NT2/D1 (cell line): ENCODE measurements at regions not wholly inside any gene's neighbourhood (a gene's known extent, or its start where the extent isn't known, plus 50 kb on each side); places are given as distances from the start of the nearest gene placed in this dataset.
A peak's percentile ranks its signal among the peaks of the same experiment; 100 is the strongest.
"Not testable (repeated sequence)": the region's sequence is repeated elsewhere in the genome, so short reads cannot be mapped to it uniquely, and the experiment has no call there.

Source experiments
- DNase-seq: peaks from one replicate; pipeline ENCODE4 v3.0.0-alpha.2; 2011; ENCODE audit warnings: low read depth, low spot score
- H3K27me3 ChIP-seq: 2 replicates; pipeline ENCODE4 v1.6.0; 2011; ENCODE audit warnings: mild to moderate bottlenecking; ENCODE audit not compliant: insufficient read length, insufficient read depth
- H3K36me3 ChIP-seq: 2 replicates; pipeline ENCODE4 v1.6.1; 2011; ENCODE audit warnings: mild to moderate bottlenecking, low read length, mixed read lengths; ENCODE audit not compliant: insufficient read depth, insufficient read length
- H3K4me1 ChIP-seq: 2 replicates; pipeline ENCODE4 v1.5.1; 2011; ENCODE audit not compliant: insufficient read depth, insufficient read length
- H3K4me3 ChIP-seq: 2 replicates; pipeline ENCODE4 v1.5.1; 2011; ENCODE audit warnings: low read depth; ENCODE audit not compliant: insufficient read length
- H3K9ac ChIP-seq: 2 replicates; pipeline ENCODE4 v1.6.0; 2011; ENCODE audit warnings: low read depth; ENCODE audit not compliant: insufficient read length
- H3K9me3 ChIP-seq: 2 replicates; pipeline ENCODE4 v1.5.1; 2011; ENCODE audit warnings: mild to moderate bottlenecking, low read length; ENCODE audit not compliant: insufficient read depth
- SUZ12 ChIP-seq: IDR thresholded peaks from 2 replicates; pipeline ENCODE4 v1.6.1; 2011; ENCODE audit not compliant: insufficient read length, insufficient read depth; ENCODE audit errors: extremely low read depth
- YY1 ChIP-seq: IDR thresholded peaks from 2 replicates; pipeline ENCODE4 v1.6.1; 2011; ENCODE audit not compliant: insufficient read length, insufficient read depth
- ZNF274 ChIP-seq: IDR thresholded peaks from 2 replicates; pipeline ENCODE4 v1.6.1; 2011; ENCODE audit warnings: mild to moderate bottlenecking, low read depth, low read length

DNA sequence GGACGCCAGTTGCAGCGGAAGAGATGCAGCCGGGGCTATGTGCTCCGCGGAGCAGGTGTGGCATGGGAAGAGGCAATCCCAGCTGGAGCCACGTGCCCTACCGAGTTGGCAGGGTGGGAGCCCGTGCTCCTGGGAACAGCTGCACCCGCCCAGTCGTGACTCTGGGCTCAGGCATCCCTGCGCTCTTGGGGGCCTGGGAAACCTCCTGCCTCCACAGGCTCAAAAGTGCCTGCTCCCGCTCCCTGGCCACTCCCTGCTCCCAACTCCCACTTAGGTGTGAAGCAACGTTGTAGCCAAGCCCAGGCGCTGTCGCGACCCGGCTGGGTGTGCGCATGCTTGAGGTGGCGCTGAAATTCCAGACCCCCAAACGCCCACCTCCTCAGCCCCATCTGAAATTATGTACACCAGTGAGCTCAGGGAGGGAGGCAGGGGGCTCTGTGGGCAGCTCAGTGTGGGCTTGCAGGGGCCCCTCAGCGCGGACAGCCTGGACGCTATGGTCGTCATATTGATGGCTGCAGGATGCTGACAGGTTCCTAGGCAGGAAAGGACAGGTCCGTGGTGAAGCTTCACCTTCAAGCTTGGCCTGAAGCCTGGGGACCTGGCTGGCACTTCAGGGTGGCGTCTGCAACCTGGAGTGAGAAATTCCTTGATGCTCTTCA lies 429.9 kb downstream of the SLITRK1 start:
- no peak overlapping the region for H3K9ac ChIP-seq
- no peaks in the 10 kb centered on the region for H3K4me1 ChIP-seq
- H3K4me3 ChIP-seq = no peak overlapping the region
- H3K27me3 ChIP-seq = no peaks in the 10 kb centered on the region
- H3K9me3 ChIP-seq = no peaks in the 10 kb centered on the region
- TF ChIP-seq SUZ12 (no peak), ZNF274 (no peak), YY1 (no peak)
- H3K36me3 ChIP-seq = no peaks in the 10 kb centered on the region
- no peak for DNase-seq

DNA sequence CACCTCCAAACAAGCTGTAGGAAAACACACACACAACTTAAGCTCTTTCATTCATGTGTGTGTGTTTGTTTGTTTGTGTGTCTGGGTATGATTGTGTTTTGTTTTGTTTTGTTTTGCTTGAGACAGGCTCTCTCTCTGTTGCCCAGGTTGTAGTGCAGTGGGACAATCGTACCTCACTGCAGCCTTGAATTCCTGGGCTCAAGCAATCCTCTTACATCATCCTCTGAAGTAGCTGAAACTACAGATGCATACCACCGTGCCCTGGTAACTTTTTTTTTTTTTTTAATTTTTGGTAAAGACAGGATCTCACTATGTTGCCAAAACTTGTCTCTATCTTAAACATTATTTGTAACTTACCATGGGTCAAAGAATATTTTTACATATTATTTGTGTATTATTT lies 431.7 kb downstream of the SLITRK1 start:
- H3K36me3 ChIP-seq = no peaks in the 10 kb centered on the region
- peak; percentile 3 for DNase-seq
- H3K9me3 ChIP-seq = no peaks in the 10 kb centered on the region
- H3K4me1 ChIP-seq = no peaks in the 10 kb centered on the region
- H3K4me3 ChIP-seq = no peak overlapping the region
- H3K27me3 ChIP-seq = no peaks in the 10 kb centered on the region
- no peak for TF ChIP-seq SUZ12
- TF ChIP-seq YY1 = no peak
- no peak for TF ChIP-seq ZNF274
- no peak overlapping the region for H3K9ac ChIP-seq

DNA sequence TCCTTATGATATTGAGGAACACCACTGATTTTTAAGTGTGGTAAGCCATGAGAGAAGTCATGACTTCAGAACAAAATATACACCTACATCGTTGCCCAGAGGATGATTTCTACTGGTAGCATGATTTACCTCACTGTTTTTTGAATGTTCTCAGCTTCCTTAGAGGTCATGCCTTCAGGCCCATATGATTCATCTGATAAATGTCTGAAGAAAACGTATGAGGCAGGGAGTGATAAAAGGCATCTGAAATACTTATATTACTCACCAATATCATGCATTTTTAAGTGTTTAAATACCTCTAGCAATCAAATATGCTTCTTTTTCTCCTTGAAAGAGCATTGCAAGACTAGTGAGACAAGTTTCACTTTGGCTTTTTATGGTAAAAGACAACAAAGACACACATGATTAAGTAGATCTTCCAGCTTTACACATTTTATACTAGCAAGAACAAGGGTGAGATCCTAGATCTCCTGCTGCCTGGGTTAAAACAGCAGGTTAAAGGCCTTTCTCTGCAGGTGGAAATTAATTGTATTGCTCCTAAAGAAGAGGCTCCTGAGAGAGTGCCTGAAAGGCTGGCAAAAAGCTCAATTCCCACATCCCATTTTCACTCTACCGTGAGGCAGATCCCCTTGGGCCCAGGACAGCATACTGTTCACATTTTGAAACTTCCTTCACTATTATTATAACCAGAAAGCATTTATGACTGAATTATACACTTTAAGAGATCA lies 432.4 kb downstream of the SLITRK1 start:
- Histone ChIP-seq H3K36me3 (no peaks in the 10 kb centered on the region), H3K9ac (no peak overlapping the region), H3K9me3 (no peaks in the 10 kb centered on the region), H3K4me3 (no peak overlapping the region), H3K27me3 (no peaks in the 10 kb centered on the region), H3K4me1 (no peaks in the 10 kb centered on the region)
- TF ChIP-seq YY1 (no peak), ZNF274 (no peak), SUZ12 (no peak)
- DNase-seq = no peak

DNA sequence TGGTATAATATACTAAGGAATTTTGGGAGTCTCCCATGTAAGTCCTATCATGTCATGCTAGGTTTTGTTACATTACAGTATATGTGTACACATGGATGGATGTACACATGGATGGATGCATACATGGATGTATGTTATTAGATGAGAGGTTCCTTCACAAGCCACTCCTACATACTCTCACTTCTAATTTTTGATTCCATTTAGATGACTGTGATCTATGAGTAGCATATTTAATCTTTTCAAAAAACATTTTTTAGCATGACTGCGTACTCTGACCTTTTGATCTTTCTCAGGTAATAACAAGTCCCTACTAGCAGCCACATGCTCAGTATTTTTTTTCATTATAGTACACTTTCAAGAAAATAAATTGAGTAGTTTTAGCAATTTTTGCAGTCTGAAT lies 441.8 kb downstream of the SLITRK1 start:
- H3K27me3 ChIP-seq = no peaks in the 10 kb centered on the region
- no peaks in the 10 kb centered on the region for H3K36me3 ChIP-seq
- H3K9ac ChIP-seq = no peak overlapping the region
- H3K4me3 ChIP-seq = no peak overlapping the region
- no peak for DNase-seq
- no peaks in the 10 kb centered on the region for H3K4me1 ChIP-seq
- no peaks in the 10 kb centered on the region for H3K9me3 ChIP-seq
- TF ChIP-seq YY1 = no peak
- no peak for TF ChIP-seq ZNF274
- no peak for TF ChIP-seq SUZ12

DNA sequence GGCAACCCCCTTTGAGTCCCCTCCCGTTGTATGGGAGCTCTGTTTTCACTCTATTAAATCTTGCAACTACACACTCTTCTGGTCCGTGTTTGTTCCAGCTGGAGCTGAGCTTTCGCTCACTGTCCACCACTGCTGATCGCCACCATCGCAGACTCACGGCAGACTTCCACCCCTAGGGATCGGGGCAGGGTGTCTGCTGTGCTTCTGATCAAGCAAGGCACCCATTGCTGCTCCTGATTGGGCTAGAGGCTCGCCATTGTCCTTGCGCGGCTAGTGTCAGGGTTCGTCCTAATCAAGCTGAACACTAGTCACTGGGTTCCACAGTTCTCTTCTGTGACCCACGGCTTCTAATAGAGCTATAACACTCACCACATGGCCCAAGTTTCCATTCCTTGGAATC lies 442.8 kb downstream of the SLITRK1 start:
- not testable (repeated sequence) for H3K36me3 ChIP-seq, DNase-seq, H3K9me3 ChIP-seq, H3K4me3 ChIP-seq, H3K9ac ChIP-seq, H3K4me1 ChIP-seq, H3K27me3 ChIP-seq

DNA sequence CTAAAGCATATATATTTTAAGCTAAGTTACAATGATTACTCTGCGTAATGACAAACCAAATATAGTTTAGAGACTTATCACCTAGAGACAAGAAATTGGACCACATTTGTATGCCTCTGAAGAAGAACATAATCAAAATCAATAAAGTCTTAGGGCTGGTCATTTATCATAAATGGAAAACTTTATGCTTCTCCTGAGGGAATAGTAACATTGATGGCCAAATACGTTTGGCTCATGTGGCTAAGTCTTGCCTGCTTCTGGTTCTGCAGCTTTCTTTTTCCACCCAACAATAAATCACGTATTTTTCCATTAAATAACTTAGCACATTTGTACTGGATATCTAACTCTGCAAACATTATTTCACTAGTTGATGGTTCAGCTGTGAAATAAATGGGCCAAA lies 458.4 kb downstream of the SLITRK1 start:
- no peak for TF ChIP-seq SUZ12
- H3K9me3 ChIP-seq = no peaks in the 10 kb centered on the region
- no peak for DNase-seq
- H3K27me3 ChIP-seq = no peaks in the 10 kb centered on the region
- no peak overlapping the region for H3K9ac ChIP-seq
- H3K4me1 ChIP-seq = no peaks in the 10 kb centered on the region
- no peak overlapping the region for H3K4me3 ChIP-seq
- no peaks in the 10 kb centered on the region for H3K36me3 ChIP-seq

DNA sequence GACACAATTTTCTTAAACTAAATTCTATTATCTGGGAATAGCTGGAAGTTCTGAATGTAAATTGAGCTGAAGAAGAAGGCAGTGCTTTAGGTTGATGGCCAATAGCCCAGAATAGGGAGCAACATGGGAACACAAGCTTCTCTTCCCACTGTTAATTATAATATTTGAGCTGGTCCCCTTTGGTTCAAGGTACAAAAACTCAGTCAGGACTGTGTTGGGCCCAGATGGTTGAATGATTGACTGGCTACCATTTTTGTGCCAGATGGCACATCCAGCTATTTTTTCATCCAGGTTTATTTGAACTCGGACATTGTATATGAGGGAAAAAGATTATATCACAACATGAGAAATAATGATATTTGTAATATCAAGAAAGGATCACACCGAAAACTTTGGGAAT lies 458.9 kb downstream of the SLITRK1 start:
- Histone ChIP-seq H3K36me3 (no peaks in the 10 kb centered on the region), H3K4me1 (no peaks in the 10 kb centered on the region), H3K9me3 (no peaks in the 10 kb centered on the region), H3K27me3 (no peaks in the 10 kb centered on the region), H3K9ac (no peak overlapping the region), H3K4me3 (no peak overlapping the region)
- DNase-seq = no peak
- no peak for TF ChIP-seq ZNF274
- no peak for TF ChIP-seq YY1
- no peak for TF ChIP-seq SUZ12
